Nephron progenitor cell (in vitro differentiated cells): ENCODE measurements at regions not wholly inside any gene's neighbourhood (a gene's known extent, or its start where the extent isn't known, plus 50 kb on each side); places are given as distances from the start of the nearest gene placed in this dataset.

ENCODE experiments used
- DNase-seq: peaks from one replicate; pipeline ENCODE4 v3.0.0; 2021
- H3K27ac Mint-ChIP-seq: 2 replicates; pipeline ENCODE4 v1.8.0; 2021; ENCODE audit warnings: mild to moderate bottlenecking, moderate library complexity, mixed read lengths
- H3K27me3 Mint-ChIP-seq: 2 replicates; pipeline ENCODE4 v1.8.0; 2021; ENCODE audit warnings: mild to moderate bottlenecking, low read depth, mixed read lengths; ENCODE audit not compliant: poor library complexity
- H3K36me3 Mint-ChIP-seq: 2 replicates; pipeline ENCODE4 v1.8.0; 2021; ENCODE audit warnings: low read depth, mixed read lengths
- H3K4me1 Mint-ChIP-seq: 2 replicates; pipeline ENCODE4 v1.8.0; 2021; ENCODE audit warnings: mixed read lengths
- H3K4me3 Mint-ChIP-seq: 2 replicates; pipeline ENCODE4 v1.8.0; 2021; ENCODE audit warnings: mild to moderate bottlenecking, moderate library complexity, mixed read lengths
- H3K9me3 Mint-ChIP-seq: 2 replicates; pipeline ENCODE4 v1.8.0; 2021; ENCODE audit warnings: mild to moderate bottlenecking, moderate library complexity, mixed read lengths
- TF ChIP-seq, protein P1 (sequence below): fragments of 200-600 bp; sonication (generic); IDR thresholded peaks from 2 replicates; pipeline ENCODE4 v1.5.0; 2021; ENCODE audit warnings: antibody characterized with exemption

DNA sequence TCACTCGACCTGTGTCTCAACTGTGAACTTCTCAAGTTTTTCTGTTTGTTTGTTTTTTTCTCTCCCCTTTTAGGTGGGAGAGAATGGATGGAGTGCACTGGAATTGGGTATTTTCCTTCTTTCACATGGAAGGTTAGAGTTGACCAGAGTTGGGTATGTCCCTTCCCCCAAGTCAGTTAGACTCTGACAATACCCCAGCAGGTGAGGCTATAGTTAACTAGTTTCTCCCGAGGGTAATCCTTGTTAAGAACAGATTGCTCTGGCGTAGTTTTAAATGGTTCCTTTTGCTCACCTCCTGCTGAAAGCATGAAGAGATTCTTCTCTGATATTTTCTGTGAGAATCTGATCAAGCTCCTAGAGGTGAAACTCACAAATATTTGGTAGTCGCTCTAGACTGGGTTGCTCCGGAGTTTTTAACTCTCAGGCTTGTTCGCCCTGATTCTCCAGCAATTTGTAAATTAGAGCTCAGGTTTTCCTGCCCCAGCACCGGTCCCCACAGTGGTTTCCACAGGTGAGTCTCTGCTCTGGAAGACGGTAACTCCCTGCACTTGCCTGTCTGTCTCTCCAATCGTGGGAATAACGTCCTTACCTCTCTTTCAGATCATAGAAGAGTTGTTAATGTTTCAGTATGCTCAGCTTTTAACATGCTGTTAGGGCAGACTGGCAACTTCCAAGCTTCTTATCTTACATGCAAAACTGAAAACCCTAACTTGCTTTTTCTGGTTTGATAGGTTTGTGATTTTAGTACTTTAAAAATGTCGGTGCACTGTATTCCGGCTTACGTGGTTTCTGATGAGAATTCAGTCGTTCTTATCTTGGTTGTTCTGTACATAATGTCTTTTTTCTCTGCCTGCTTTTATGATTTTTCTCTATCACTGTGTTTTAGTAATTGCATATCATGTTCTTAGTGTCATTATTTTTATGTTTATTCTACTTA lies 111.2 kb upstream of the HIVEP1 start:
- H3K4me1 Mint-ChIP-seq = no peaks in the 10 kb centered on the region
- H3K9me3 Mint-ChIP-seq = peaks cover 19% of the 10 kb centered on the region
- H3K36me3 Mint-ChIP-seq = peaks cover 8% of the 10 kb centered on the region
- no peak overlapping the region for H3K4me3 Mint-ChIP-seq
- TF ChIP-seq, protein P1, sequence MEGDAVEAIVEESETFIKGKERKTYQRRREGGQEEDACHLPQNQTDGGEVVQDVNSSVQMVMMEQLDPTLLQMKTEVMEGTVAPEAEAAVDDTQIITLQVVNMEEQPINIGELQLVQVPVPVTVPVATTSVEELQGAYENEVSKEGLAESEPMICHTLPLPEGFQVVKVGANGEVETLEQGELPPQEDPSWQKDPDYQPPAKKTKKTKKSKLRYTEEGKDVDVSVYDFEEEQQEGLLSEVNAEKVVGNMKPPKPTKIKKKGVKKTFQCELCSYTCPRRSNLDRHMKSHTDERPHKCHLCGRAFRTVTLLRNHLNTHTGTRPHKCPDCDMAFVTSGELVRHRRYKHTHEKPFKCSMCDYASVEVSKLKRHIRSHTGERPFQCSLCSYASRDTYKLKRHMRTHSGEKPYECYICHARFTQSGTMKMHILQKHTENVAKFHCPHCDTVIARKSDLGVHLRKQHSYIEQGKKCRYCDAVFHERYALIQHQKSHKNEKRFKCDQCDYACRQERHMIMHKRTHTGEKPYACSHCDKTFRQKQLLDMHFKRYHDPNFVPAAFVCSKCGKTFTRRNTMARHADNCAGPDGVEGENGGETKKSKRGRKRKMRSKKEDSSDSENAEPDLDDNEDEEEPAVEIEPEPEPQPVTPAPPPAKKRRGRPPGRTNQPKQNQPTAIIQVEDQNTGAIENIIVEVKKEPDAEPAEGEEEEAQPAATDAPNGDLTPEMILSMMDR = no peak
- no peak for DNase-seq
- H3K27me3 Mint-ChIP-seq = no peaks in the 10 kb centered on the region
- H3K27ac Mint-ChIP-seq = no peak overlapping the region

DNA sequence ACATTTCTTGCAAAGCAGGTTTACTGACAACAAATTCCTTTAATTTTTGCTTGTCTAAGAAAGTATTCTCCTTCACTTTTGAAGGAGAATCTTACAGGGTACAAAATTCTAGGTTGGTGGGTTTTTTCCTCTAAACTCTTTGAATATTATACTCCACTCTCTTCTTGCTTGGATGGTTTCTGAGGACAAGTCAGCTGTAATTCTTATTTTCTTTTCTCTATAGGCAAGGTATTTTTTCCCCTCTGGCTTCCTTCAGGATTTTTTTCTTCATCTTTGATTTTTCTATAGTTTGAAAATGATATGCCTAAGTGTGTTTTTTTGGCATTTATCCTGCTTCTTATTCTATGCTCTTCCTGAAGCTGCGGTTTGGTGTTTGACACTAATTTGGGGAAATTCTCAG lies 112.5 kb upstream of the HIVEP1 start:
- H3K4me3 Mint-ChIP-seq = no peak overlapping the region
- peaks cover 23% of the 10 kb centered on the region for H3K9me3 Mint-ChIP-seq
- TF ChIP-seq, protein P1 = no peak
- H3K27ac Mint-ChIP-seq = no peak overlapping the region
- no peaks in the 10 kb centered on the region for H3K4me1 Mint-ChIP-seq
- DNase-seq = no peak
- H3K36me3 Mint-ChIP-seq = peaks cover 8% of the 10 kb centered on the region
- no peaks in the 10 kb centered on the region for H3K27me3 Mint-ChIP-seq

DNA sequence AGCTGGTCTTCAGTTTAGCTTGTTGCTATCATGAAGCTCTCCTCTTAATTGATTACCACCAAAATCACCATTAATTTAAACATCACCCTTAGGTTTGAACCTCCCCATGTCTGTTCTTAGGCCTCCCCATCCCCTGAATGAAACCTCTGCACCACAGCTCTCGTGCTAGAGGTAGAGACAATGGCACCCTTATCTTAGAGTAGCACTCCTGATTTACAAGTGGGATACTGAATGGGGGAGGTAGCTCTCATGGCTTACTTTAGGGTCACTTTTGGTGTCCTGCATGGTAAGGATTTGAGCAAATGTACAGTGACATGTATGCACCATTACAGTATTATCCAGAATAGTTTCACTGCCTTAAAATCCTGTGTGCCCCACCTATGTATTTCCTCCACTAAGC lies 115.6 kb upstream of the ADTRP start:
- Mint-ChIP-seq H3K27ac (no peak overlapping the region), H3K27me3 (no peaks in the 10 kb centered on the region), H3K36me3 (no peaks in the 10 kb centered on the region), H3K4me1 (no peaks in the 10 kb centered on the region), H3K9me3 (peaks cover 9% of the 10 kb centered on the region), H3K4me3 (no peak overlapping the region)
- TF ChIP-seq, protein P1 = no peak
- no peak for DNase-seq

DNA sequence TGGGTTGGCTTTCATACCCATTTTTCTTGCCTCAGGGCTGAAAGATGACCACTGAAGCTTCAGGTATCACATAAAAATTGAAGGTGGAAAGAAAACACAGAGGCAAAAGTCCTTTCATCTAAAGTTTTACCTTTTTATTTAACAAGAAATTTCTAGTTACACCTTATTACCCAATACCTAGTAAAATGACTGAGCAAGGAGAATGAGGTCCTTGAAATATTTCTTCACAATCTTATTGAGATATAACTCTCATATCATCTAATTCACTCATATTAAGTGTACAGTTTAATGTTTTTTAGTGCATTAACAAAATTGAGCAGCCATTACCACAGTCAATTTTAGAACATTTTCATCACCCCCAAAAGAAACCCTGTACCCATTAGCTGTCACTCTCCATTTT lies 112.9 kb upstream of the ADTRP start:
- no peak for DNase-seq
- H3K36me3 Mint-ChIP-seq = no peaks in the 10 kb centered on the region
- peaks cover 9% of the 10 kb centered on the region for H3K9me3 Mint-ChIP-seq
- H3K27ac Mint-ChIP-seq = no peak overlapping the region
- H3K4me1 Mint-ChIP-seq = no peaks in the 10 kb centered on the region
- H3K27me3 Mint-ChIP-seq = no peaks in the 10 kb centered on the region
- H3K4me3 Mint-ChIP-seq = no peak overlapping the region
- TF ChIP-seq, protein P1 = no peak

DNA sequence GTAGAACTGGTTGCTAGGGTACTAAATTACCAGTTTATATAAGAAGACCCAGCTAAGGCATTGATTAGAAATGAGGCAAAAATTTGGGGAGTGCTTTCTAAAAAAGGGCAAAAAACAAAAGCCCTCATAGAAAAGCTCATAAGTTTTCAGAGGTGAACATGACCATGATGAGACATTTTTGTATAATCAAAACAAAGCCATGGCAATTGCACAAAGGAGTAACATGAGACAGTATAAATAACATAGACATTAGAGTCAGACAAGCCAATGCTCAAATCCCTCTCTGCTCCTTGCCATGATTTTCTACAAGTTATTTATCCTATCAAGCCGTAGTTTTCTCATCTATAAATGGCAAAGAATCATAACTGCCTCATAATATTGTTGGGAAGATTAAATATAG lies 112.2 kb upstream of the ADTRP start:
- TF ChIP-seq, protein P1 = no peak
- no peaks in the 10 kb centered on the region for H3K27me3 Mint-ChIP-seq
- DNase-seq = no peak
- no peaks in the 10 kb centered on the region for H3K36me3 Mint-ChIP-seq
- no peak overlapping the region for H3K4me3 Mint-ChIP-seq
- H3K9me3 Mint-ChIP-seq = peaks cover 3% of the 10 kb centered on the region
- H3K27ac Mint-ChIP-seq = no peak overlapping the region
- H3K4me1 Mint-ChIP-seq = no peaks in the 10 kb centered on the region

DNA sequence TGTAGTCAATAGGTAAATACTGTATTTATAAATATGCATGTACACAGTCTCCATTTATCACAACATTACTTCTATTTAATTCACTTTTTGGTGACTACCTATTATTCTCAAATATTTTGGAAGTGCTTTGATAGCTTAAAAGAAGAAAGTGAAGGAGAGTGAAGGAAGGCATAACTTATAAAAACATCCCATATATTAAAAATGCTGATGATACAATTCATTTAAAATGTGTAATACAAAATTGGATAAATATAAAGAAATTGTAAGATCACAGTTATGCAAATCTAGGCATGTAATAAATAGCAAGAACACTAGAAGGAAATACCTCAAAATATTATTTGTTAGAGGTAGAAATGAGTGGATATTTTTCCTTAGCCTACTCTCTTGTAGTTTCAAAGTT lies 111.6 kb upstream of the ADTRP start:
- Mint-ChIP-seq H3K9me3 (no peaks in the 10 kb centered on the region), H3K27ac (no peak overlapping the region), H3K27me3 (no peaks in the 10 kb centered on the region), H3K4me1 (no peaks in the 10 kb centered on the region), H3K36me3 (no peaks in the 10 kb centered on the region), H3K4me3 (no peak overlapping the region)
- TF ChIP-seq, protein P1 = no peak
- DNase-seq = no peak
